ENCODE measurements at regions not wholly inside any gene's neighbourhood (a gene's known extent, or its start where the extent isn't known, plus 50 kb on each side); places are given as distances from the start of the nearest gene placed in this dataset.

GRCh38 chr10:42961796-42962109 lies 115.1 kb upstream of the RET start:
- CTCF ChIA-PET, result no interaction called here
- Histone ChIP-seq H3K27me3 (ENCODE audit: control insufficient read depth in 1 of 2, insufficient read depth in 2 of 2, low read length in 2 of 2) (no peaks in the 10 kb centered on the region), H3K4me3 (ENCODE audit: low read length) (no peak overlapping the region), H3K9me3 (ENCODE audit: control insufficient read depth in 1 of 2, insufficient read depth in 1 of 2, low read length in 2 of 2) (peaks cover 0 to 3% of the 10 kb centered on the region in 2 experiments), H3K4me1 (ENCODE audit: insufficient read depth, low read length) (no peaks in the 10 kb centered on the region), H3K27ac (ENCODE audit: low read depth in 1 of 2, low read length in 2 of 2) (no peak overlapping the region), H3K36me3 (ENCODE audit: insufficient read depth, low read length) (no peaks in the 10 kb centered on the region)
- H3K27ac Mint-ChIP-seq, result no peak overlapping the region
- ATAC-seq (ENCODE audit: poor library complexity) (no peak), DNase-seq (no peak)
- no peak for TF ChIP-seq CTCF (IDR thresholded peaks at IDR 0.05)
- H3K4me1 Mint-ChIP-seq (ENCODE audit: low read depth), result no peaks in the 10 kb centered on the region
- POLR2A ChIA-PET, result interaction anchor here (0.7 kb wide), 1 partner anchor 13 kb away, joined by 3 read pairs; no protein-coding TSS in a partner anchor
- H3K4me3 Mint-ChIP-seq, result no peak overlapping the region
- no peaks in the 10 kb centered on the region for H3K27me3 Mint-ChIP-seq
- H3K9me3 Mint-ChIP-seq, result peaks cover 2% of the 10 kb centered on the region
- intact Hi-C loops (cut with DNase I, micrococcal nuclease), result no loop called here
- no peaks in the 10 kb centered on the region for H3K36me3 Mint-ChIP-seq (ENCODE audit: low read depth)

- DNase-seq (peak in 1 of 14 experiments; percentile 3), ATAC-seq (ENCODE audit: poor library complexity) (no peak)
- intact Hi-C loops (cut with DNase I, micrococcal nuclease), result no loop called here
- H3K4me1 Mint-ChIP-seq (ENCODE audit: low read depth), result no peaks in the 10 kb centered on the region
- H3K9me3 Mint-ChIP-seq, result no peaks in the 10 kb centered on the region
- H3K36me3 ChIP-seq (ENCODE audit: insufficient read depth, low read length), result no peaks in the 10 kb centered on the region
- H3K9me3 ChIP-seq (ENCODE audit: control insufficient read depth in 1 of 2, insufficient read depth in 1 of 2, low read length in 2 of 2), result peaks cover 0 to 3% of the 10 kb centered on the region in 2 experiments
- no peaks in the 10 kb centered on the region for H3K4me1 ChIP-seq (ENCODE audit: insufficient read depth, low read length)
- H3K27me3 Mint-ChIP-seq, result no peaks in the 10 kb centered on the region
- no peak overlapping the region for H3K4me3 Mint-ChIP-seq
- ChIA-PET POLR2A (interaction anchor here (0.7 kb wide), 1 partner anchor 14 kb away, joined by 3 read pairs; no protein-coding TSS in a partner anchor), CTCF (no interaction called here)
- H3K27me3 ChIP-seq (ENCODE audit: control insufficient read depth in 1 of 2, insufficient read depth in 2 of 2, low read length in 2 of 2), result no peaks in the 10 kb centered on the region
- no peak for TF ChIP-seq CTCF (IDR thresholded peaks at IDR 0.05)
- no peaks in the 10 kb centered on the region for H3K36me3 Mint-ChIP-seq (ENCODE audit: low read depth)
- no peak overlapping the region for H3K27ac ChIP-seq (ENCODE audit: low read depth in 1 of 2, low read length in 2 of 2)
- H3K27ac Mint-ChIP-seq, result no peak overlapping the region
- no peak overlapping the region for H3K4me3 ChIP-seq (ENCODE audit: low read length)
These were observed 114.6 kb upstream of the RET start for GRCh38 chr10:42962110-42962901.

- Mint-ChIP-seq H3K4me3 (no peak overlapping the region), H3K27me3 (no peaks in the 10 kb centered on the region), H3K27ac (no peak overlapping the region), H3K9me3 (no peaks in the 10 kb centered on the region), H3K36me3 (ENCODE audit: low read depth) (no peaks in the 10 kb centered on the region), H3K4me1 (ENCODE audit: low read depth) (no peaks in the 10 kb centered on the region)
- TF ChIP-seq CTCF (IDR thresholded peaks at IDR 0.05), result no peak
- H3K27ac ChIP-seq (ENCODE audit: low read depth in 1 of 2, low read length in 2 of 2), result no peak overlapping the region
- DNase-seq (no peak), ATAC-seq (ENCODE audit: poor library complexity) (no peak)
- CTCF ChIA-PET, result no interaction called here
- intact Hi-C loops (cut with DNase I, micrococcal nuclease), result no loop called here
- H3K4me3 ChIP-seq (ENCODE audit: low read length), result no peak overlapping the region
- H3K9me3 ChIP-seq (ENCODE audit: control insufficient read depth in 1 of 2, insufficient read depth in 1 of 2, low read length in 2 of 2), result peaks cover 0 to 3% of the 10 kb centered on the region in 2 experiments
- no peaks in the 10 kb centered on the region for H3K36me3 ChIP-seq (ENCODE audit: insufficient read depth, low read length)
- no peaks in the 10 kb centered on the region for H3K4me1 ChIP-seq (ENCODE audit: insufficient read depth, low read length)
- POLR2A ChIA-PET, result no interaction called here
- H3K27me3 ChIP-seq (ENCODE audit: control insufficient read depth in 1 of 2, insufficient read depth in 2 of 2, low read length in 2 of 2), result no peaks in the 10 kb centered on the region
These were observed 114.0 kb upstream of the RET start for GRCh38 chr10:42962902-42963231.
